SK-N-SH (cell line): ENCODE measurements at regions not wholly inside any gene's neighbourhood (a gene's known extent, or its start where the extent isn't known, plus 50 kb on each side); places are given as distances from the start of the nearest gene placed in this dataset.

Experiments
- CTCF ChIA-PET: fragments of 300-600, 350-600 bp; formaldehyde crosslinking; extraction: SDS; loops from one replicate; lab custom pipeline; 2021; lab: Yijun Ruan, JAX
- POLR2A ChIA-PET: fragments of 350-600 bp; sonication (Branson Sonifier 250); formaldehyde crosslinking; extraction: SDS; loops from one replicate; lab custom pipeline; 2020; ENCODE audit warnings: antibody characterized with exemption, inconsistent platforms; lab: Yijun Ruan, JAX
- DNase-seq: peaks from one replicate; pipeline ENCODE4 v3.0.0; 2012
- H2AFZ ChIP-seq: fragments of 200-600 bp; sonication (generic); 2 replicates; pipeline ENCODE4 v1.8.1; 2016; ENCODE audit warnings: antibody characterized with exemption, mild to moderate bottlenecking, low read depth
- H3F3A ChIP-seq: fragments of 200-600 bp; sonication (generic); replicated peaks from 2 replicates; pipeline ENCODE3; 2016; ENCODE audit warnings: antibody characterized with exemption, mild to moderate bottlenecking; ENCODE audit not compliant: insufficient read depth
- H3K27ac ChIP-seq, 2 experiments: fragments of 200-500 bp in 1 of 2; fragments of 200-600 bp in 1 of 2; sonication (Bioruptor generic) in 1 of 2; sonication (generic), shearing (Covaris generic) in 1 of 2; 2 replicates each; pipeline versions ENCODE4 v1.5.1 to v1.6.1; 2014 to 2016; ENCODE audit warnings: low read depth in 2 of 2, inconsistent platforms in 1 of 2, low read length in 1 of 2, mild to moderate bottlenecking in 1 of 2, mixed read lengths in 1 of 2
- H3K27me3 ChIP-seq: fragments of 200-600 bp; sonication (generic), shearing (Covaris generic); 2 replicates; pipeline ENCODE4 v1.6.1; 2016; ENCODE audit warnings: mixed run types; ENCODE audit not compliant: insufficient read depth
- H3K36me3 ChIP-seq, 2 experiments: fragments of 200-500 bp in 1 of 2; fragments of 200-600 bp in 1 of 2; sonication (Bioruptor generic) in 1 of 2; sonication (generic) in 1 of 2; replicated peaks in 1 of 2; 2 replicates each; pipeline versions ENCODE3 to v1.5.1; 2014 to 2016; ENCODE audit warnings: low read length in 1 of 2, mild to moderate bottlenecking in 1 of 2; ENCODE audit not compliant: insufficient read depth in 2 of 2, control insufficient read depth in 1 of 2
- H3K4me1 ChIP-seq, 2 experiments: fragments of 200-500 bp in 1 of 2; fragments of 200-600 bp in 1 of 2; sonication (Bioruptor generic) in 1 of 2; sonication (generic), shearing (Covaris generic) in 1 of 2; 2 replicates each; pipeline versions ENCODE4 v1.5.1 to v1.6.1; 2014 to 2016; ENCODE audit warnings: low read depth in 1 of 2, low read length in 1 of 2, mixed run types in 1 of 2; ENCODE audit not compliant: insufficient read depth in 2 of 2, control insufficient read depth in 1 of 2
- H3K4me2 ChIP-seq: fragments of 200-600 bp; sonication (generic), shearing (Covaris generic); 2 replicates; pipeline ENCODE4 v1.6.1; 2017; ENCODE audit warnings: mixed run types
- H3K4me3 ChIP-seq, 2 experiments: fragments of 200-500 bp in 1 of 2; fragments of 200-600 bp in 1 of 2; sonication (Bioruptor generic) in 1 of 2; sonication (generic), shearing (Covaris generic) in 1 of 2; 2 replicates each; pipeline versions ENCODE4 v1.5.1 to v1.8.1; 2014 to 2016; ENCODE audit warnings: low read depth in 2 of 2, inconsistent platforms in 1 of 2, low read length in 1 of 2, mild to moderate bottlenecking in 1 of 2, mixed read lengths in 1 of 2, moderate library complexity in 1 of 2
- H3K79me2 ChIP-seq: fragments of 200-600 bp; sonication (generic); 2 replicates; pipeline ENCODE4 v1.8.1; 2017; ENCODE audit warnings: mild to moderate bottlenecking; ENCODE audit not compliant: insufficient read depth
- H3K9ac ChIP-seq: fragments of 200-600 bp; sonication (generic); 2 replicates; pipeline ENCODE4 v1.6.1; 2017; ENCODE audit warnings: mixed run types
- H3K9me2 ChIP-seq: fragments of 200-600 bp; sonication (generic); 2 replicates; pipeline ENCODE4 v1.6.1; 2017; ENCODE audit warnings: mixed run types
- H3K9me3 ChIP-seq: fragments of 200-600 bp; sonication (generic); 2 replicates; pipeline ENCODE4 v1.6.1; 2017; ENCODE audit warnings: mixed run types, mild to moderate bottlenecking, moderate library complexity
- H4K20me1 ChIP-seq: fragments of 200-600 bp; sonication (generic); 2 replicates; pipeline ENCODE4 v1.6.1; 2017; ENCODE audit warnings: mild to moderate bottlenecking, mixed run types; ENCODE audit not compliant: insufficient read depth
- CTCF ChIP-seq: fragments of 200-600 bp; sonication (generic); IDR thresholded peaks from 2 replicates; pipeline ENCODE4 v1.6.1; 2017; ENCODE audit warnings: antibody characterized with exemption, mild to moderate bottlenecking, moderate library complexity
- ELF1 ChIP-seq: IDR thresholded peaks from 2 replicates; pipeline ENCODE4 v1.4.0; 2012
- EP300 ChIP-seq, 2 experiments: IDR thresholded peaks; 2 replicates each; pipeline versions ENCODE4 v1.4.0 to v1.6.1; 2012; ENCODE audit warnings: borderline replicate concordance in 1 of 2, low read depth in 1 of 2, low read length in 1 of 2
- EZH2phosphoT487 ChIP-seq: fragments of 200-600 bp; sonication (generic); IDR thresholded peaks from 2 replicates; pipeline ENCODE4 v1.6.1; 2017; ENCODE audit warnings: low read depth, mixed run types, mild to moderate bottlenecking, antibody characterized with exemption, moderate library complexity, borderline replicate concordance
- FOXJ3 ChIP-seq: sonication (generic); formaldehyde crosslinking; IDR thresholded peaks from 2 replicates; pipeline ENCODE4 v1.5.1; 2020; ENCODE audit warnings: mild to moderate bottlenecking, missing genetic modification reagents
- GABPA ChIP-seq: IDR thresholded peaks from 2 replicates; pipeline ENCODE4 v1.4.0; 2012; ENCODE audit warnings: low read depth, mild to moderate bottlenecking
- JUND ChIP-seq: IDR thresholded peaks from 2 replicates; pipeline ENCODE4 v1.4.0; 2012
- MAX ChIP-seq: IDR thresholded peaks from 2 replicates; pipeline ENCODE4 v1.4.0; 2012; ENCODE audit warnings: low read depth
- MEF2A ChIP-seq: IDR thresholded peaks from 2 replicates; pipeline ENCODE4 v1.4.0; 2012; ENCODE audit warnings: low read depth, borderline replicate concordance
- RAD21 ChIP-seq: IDR thresholded peaks from 2 replicates; pipeline ENCODE4 v1.6.1; 2012; ENCODE audit warnings: mild to moderate bottlenecking, low read length
- RCOR1 ChIP-seq: fragments of 150-350 bp; IDR thresholded peaks from 2 replicates; pipeline ENCODE4 v1.6.1; 2017; ENCODE audit warnings: antibody characterized with exemption, low read length
- RXRA ChIP-seq: IDR thresholded peaks from 2 replicates; pipeline ENCODE4 v1.4.0; 2012; ENCODE audit warnings: low read depth, mild to moderate bottlenecking, borderline replicate concordance
- SMC3 ChIP-seq: IDR thresholded peaks from 2 replicates; pipeline ENCODE4 v1.6.1; 2012; ENCODE audit warnings: low read depth, low read length, improper control_type of control experiment
- TCF12 ChIP-seq: IDR thresholded peaks from 2 replicates; pipeline ENCODE4 v1.4.0; 2012
- TEAD4 ChIP-seq: IDR thresholded peaks from 2 replicates; pipeline ENCODE4 v1.4.0; 2012; ENCODE audit warnings: mild to moderate bottlenecking, borderline replicate concordance; ENCODE audit not compliant: insufficient read depth
- WGBS: methylation state at CpG from one replicate; pipeline ENCODE4 v1.1.6; 2017; ENCODE audit warnings: low lambda C conversion rate; 5-methylcytosine and 5-hydroxymethylcytosine counted together
- TF ChIP-seq, protein P1 (sequence below): IDR thresholded peaks from 2 replicates; pipeline ENCODE4; 2012
- TF ChIP-seq, protein P2 (sequence below): IDR thresholded peaks from 2 replicates; pipeline ENCODE4 v1.6.1; 2012; ENCODE audit warnings: mild to moderate bottlenecking, low read depth, low read length, moderate library complexity

GRCh38 chr5:111984044-111984443 is 227.1 kb upstream of the NREP start (continued):
- no peak for TF ChIP-seq GABPA
- TF ChIP-seq, protein P1, sequence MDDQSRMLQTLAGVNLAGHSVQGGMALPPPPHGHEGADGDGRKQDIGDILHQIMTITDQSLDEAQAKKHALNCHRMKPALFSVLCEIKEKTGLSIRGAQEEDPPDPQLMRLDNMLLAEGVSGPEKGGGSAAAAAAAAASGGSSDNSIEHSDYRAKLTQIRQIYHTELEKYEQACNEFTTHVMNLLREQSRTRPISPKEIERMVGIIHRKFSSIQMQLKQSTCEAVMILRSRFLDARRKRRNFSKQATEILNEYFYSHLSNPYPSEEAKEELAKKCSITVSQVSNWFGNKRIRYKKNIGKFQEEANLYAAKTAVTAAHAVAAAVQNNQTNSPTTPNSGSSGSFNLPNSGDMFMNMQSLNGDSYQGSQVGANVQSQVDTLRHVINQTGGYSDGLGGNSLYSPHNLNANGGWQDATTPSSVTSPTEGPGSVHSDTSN, result peak; percentile 79
- no peak for TF ChIP-seq CTCF
- TF ChIP-seq SMC3, result no peak
- TF ChIP-seq RCOR1, result no peak
- TF ChIP-seq ELF1, result no peak
- TF ChIP-seq JUND, result peak; percentile 71
- peak; percentile 62; the same call in 1 of the 2 replicates for TF ChIP-seq TEAD4
- no peak for TF ChIP-seq FOXJ3 (CRISPR knock-in tag)
- peak; percentile 29 for TF ChIP-seq MEF2A
- TF ChIP-seq, protein P2, sequence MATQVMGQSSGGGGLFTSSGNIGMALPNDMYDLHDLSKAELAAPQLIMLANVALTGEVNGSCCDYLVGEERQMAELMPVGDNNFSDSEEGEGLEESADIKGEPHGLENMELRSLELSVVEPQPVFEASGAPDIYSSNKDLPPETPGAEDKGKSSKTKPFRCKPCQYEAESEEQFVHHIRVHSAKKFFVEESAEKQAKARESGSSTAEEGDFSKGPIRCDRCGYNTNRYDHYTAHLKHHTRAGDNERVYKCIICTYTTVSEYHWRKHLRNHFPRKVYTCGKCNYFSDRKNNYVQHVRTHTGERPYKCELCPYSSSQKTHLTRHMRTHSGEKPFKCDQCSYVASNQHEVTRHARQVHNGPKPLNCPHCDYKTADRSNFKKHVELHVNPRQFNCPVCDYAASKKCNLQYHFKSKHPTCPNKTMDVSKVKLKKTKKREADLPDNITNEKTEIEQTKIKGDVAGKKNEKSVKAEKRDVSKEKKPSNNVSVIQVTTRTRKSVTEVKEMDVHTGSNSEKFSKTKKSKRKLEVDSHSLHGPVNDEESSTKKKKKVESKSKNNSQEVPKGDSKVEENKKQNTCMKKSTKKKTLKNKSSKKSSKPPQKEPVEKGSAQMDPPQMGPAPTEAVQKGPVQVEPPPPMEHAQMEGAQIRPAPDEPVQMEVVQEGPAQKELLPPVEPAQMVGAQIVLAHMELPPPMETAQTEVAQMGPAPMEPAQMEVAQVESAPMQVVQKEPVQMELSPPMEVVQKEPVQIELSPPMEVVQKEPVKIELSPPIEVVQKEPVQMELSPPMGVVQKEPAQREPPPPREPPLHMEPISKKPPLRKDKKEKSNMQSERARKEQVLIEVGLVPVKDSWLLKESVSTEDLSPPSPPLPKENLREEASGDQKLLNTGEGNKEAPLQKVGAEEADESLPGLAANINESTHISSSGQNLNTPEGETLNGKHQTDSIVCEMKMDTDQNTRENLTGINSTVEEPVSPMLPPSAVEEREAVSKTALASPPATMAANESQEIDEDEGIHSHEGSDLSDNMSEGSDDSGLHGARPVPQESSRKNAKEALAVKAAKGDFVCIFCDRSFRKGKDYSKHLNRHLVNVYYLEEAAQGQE, result no peak
- TF ChIP-seq RAD21, result no peak
- TF ChIP-seq RXRA, result peak; percentile 99
- TF ChIP-seq EP300 (IDR thresholded peaks at IDR 0.05; ENCODE audit: borderline replicate concordance in 1 of 2, low read depth in 1 of 2, low read length in 1 of 2), result peak; percentile 83 to 87; a peak in 3 of 4 replicates

GRCh38 chr5:111983459-111983858 is 226.5 kb upstream of the NREP start:
- H3F3A ChIP-seq, result peaks cover 22% of the 10 kb centered on the region
- H3K4me1 ChIP-seq, result peaks cover 5% of the 10 kb centered on the region in 2 experiments; a peak in 3 of 4 replicates
- H3K9me3 ChIP-seq, result no peaks in the 10 kb centered on the region
- no peaks in the 10 kb centered on the region for H3K36me3 ChIP-seq
- no peak overlapping the region for H2AFZ ChIP-seq
- no peaks in the 10 kb centered on the region for H3K79me2 ChIP-seq
- ChIA-PET POLR2A (no interaction called here), CTCF (no interaction called here)
- TF ChIP-seq TCF12, result no peak
- TF ChIP-seq EZH2phosphoT487, result no peak
- no peak for TF ChIP-seq MAX
- no peak overlapping the region for H3K4me3 ChIP-seq
- H4K20me1 ChIP-seq, result no peaks in the 10 kb centered on the region
- H3K9ac ChIP-seq, result peak overlapping the region; percentile 16; the same call in 1 of the 2 replicates
- no peak for DNase-seq
- H3K9me2 ChIP-seq, result no peaks in the 10 kb centered on the region
- 28% methylated on average over 1 of the region's 1 CpG for WGBS
- H3K27me3 ChIP-seq, result no peaks in the 10 kb centered on the region
- H3K27ac ChIP-seq, result peak overlapping the region; percentile 77 to 96
- H3K4me2 ChIP-seq, result 0 out of 2 replicates have a peak overlapping the region, but pooled peaks have one; percentile 8
